Gastroesophageal sphincter (tissue), 4 donors: ENCODE measurements at regions not wholly inside any gene's neighbourhood (a gene's known extent, or its start where the extent isn't known, plus 50 kb on each side); places are given as distances from the start of the nearest gene placed in this dataset.
A peak's percentile ranks its signal among the peaks of the same experiment; 100 is the strongest.

Experiments used
- ATAC-seq: fragments of 150-250 bp; one replicate; pipeline ENCODE4 v1.9.1; 2016; ENCODE audit warnings: mild to moderate bottlenecking, moderate library complexity
- H3K27ac ChIP-seq, 4 donors: fragments of 200-600 bp; sonication (generic) in 3 of 4; 1 replicate in 3 of 4; 2 replicates in 1 of 4; pipeline ENCODE4 v1.5.1; 2016 to 2019
- H3K27me3 ChIP-seq: fragments of 200-600 bp; sonication (generic); one replicate; pipeline ENCODE4 v1.5.1; 2019
- H3K36me3 ChIP-seq, 2 donors: fragments of 200-600 bp; sonication (generic); one replicate each; pipeline ENCODE4 v1.5.1; 2019; ENCODE audit warnings: control low read depth in 1 of 2
- H3K4me1 ChIP-seq, 3 donors: fragments of 200-600 bp; sonication (generic); 1 replicate in 2 of 3; 2 replicates in 1 of 3; pipeline ENCODE4 v1.5.1; 2016 to 2019; ENCODE audit warnings: control low read depth in 2 of 3
- H3K4me3 ChIP-seq, 2 donors: fragments of 200-600 bp; sonication (generic); one replicate each; pipeline ENCODE4 v1.5.1; 2019; ENCODE audit warnings: mild to moderate bottlenecking in 1 of 2, moderate library complexity in 1 of 2
- H3K9me3 ChIP-seq, 3 donors: fragments of 200-600 bp; sonication (generic); one replicate each; pipeline ENCODE4 v1.5.1; 2017 to 2019; ENCODE audit warnings: control low read depth in 2 of 3
- CTCF ChIP-seq, 4 experiments: fragments of 200-600 bp in 2 of 4; fragments of 450-650 bp in 2 of 4; sonication (generic) in 1 of 4; IDR thresholded peaks; one replicate each; pipeline ENCODE4 v1.5.1; 2017 to 2019; ENCODE audit warnings: antibody characterized with exemption in 4 of 4, mild to moderate bottlenecking in 2 of 4, moderate library complexity in 2 of 4
- EP300 ChIP-seq: sonication (generic); formaldehyde crosslinking; IDR thresholded peaks from one replicate; pipeline ENCODE4 v1.6.1; 2017; ENCODE audit warnings: antibody characterized with exemption, mild to moderate bottlenecking
- POLR2A ChIP-seq, 2 donors: fragments of 450-650 bp; IDR thresholded peaks; one replicate each; pipeline ENCODE4 v1.6.1; 2017; ENCODE audit warnings: antibody characterized with exemption in 2 of 2, mild to moderate bottlenecking in 2 of 2, moderate library complexity in 1 of 2
- POLR2AphosphoS5 ChIP-seq: sonication (generic); formaldehyde crosslinking; IDR thresholded peaks from one replicate; pipeline ENCODE4 v1.6.1; 2017; ENCODE audit warnings: antibody characterized with exemption
- WGBS, 2 donors: methylation state at CpG; one replicate each; pipeline ENCODE4 v1.1.5; 2018; ENCODE audit warnings: low coverage in 1 of 2; 5-methylcytosine and 5-hydroxymethylcytosine counted together

- ATAC-seq, result no peak
- Histone ChIP-seq H3K27me3 (no peaks in the 10 kb centered on the region), H3K27ac (no peak overlapping the region), H3K4me1 (peaks cover 0 to 11% (median 0%) of the 10 kb centered on the region in 3 donors), H3K36me3 (no peaks in the 10 kb centered on the region), H3K9me3 (no peaks in the 10 kb centered on the region), H3K4me3 (no peak overlapping the region)
- TF ChIP-seq EP300, result no peak
- no peak for TF ChIP-seq POLR2AphosphoS5
- TF ChIP-seq POLR2A (IDR thresholded peaks at IDR 0.05), result no peak
- no peak for TF ChIP-seq CTCF (IDR thresholded peaks at IDR 0.05)
- WGBS, 2 donors, result 49 to 51% methylated on average over 4 of the region's 4 CpGs
These were observed 133.0 kb upstream of the TMEM161B start for GRCh38 chr5:88401686-88402085.

- H3K4me1 ChIP-seq, result peaks cover 0 to 15% (median 0%) of the 10 kb centered on the region in 3 donors
- no peak overlapping the region for H3K4me3 ChIP-seq
- H3K27me3 ChIP-seq, result no peaks in the 10 kb centered on the region
- ATAC-seq, result no peak
- no peaks in the 10 kb centered on the region for H3K9me3 ChIP-seq
- H3K27ac ChIP-seq, result no peak overlapping the region
- TF ChIP-seq POLR2A (IDR thresholded peaks at IDR 0.05) (no peak), EP300 (no peak), POLR2AphosphoS5 (no peak), CTCF (IDR thresholded peaks at IDR 0.05) (no peak)
- H3K36me3 ChIP-seq, result no peaks in the 10 kb centered on the region
These were observed 132.6 kb upstream of the TMEM161B start for GRCh38 chr5:88401228-88401627.

- Histone ChIP-seq H3K4me3 (no peak overlapping the region), H3K4me1 (peaks cover 0 to 15% (median 0%) of the 10 kb centered on the region in 3 donors), H3K27me3 (no peaks in the 10 kb centered on the region), H3K36me3 (no peaks in the 10 kb centered on the region), H3K27ac (no peak overlapping the region), H3K9me3 (no peaks in the 10 kb centered on the region)
- no peak for TF ChIP-seq CTCF (IDR thresholded peaks at IDR 0.05)
- no peak for TF ChIP-seq EP300
- no peak for TF ChIP-seq POLR2A (IDR thresholded peaks at IDR 0.05)
- no peak for TF ChIP-seq POLR2AphosphoS5
- ATAC-seq, result no peak
- 82 to 94% methylated on average over 2 of the region's 2 CpGs for WGBS, 2 donors
These were observed 130.9 kb upstream of the TMEM161B start for GRCh38 chr5:88399561-88399960.

- WGBS, 2 donors, result 36 to 73% methylated on average over 4 of the region's 4 CpGs
- ATAC-seq, result no peak
- Histone ChIP-seq H3K27ac (no peak overlapping the region), H3K4me3 (peak overlapping the region in 1 of 2 donors; percentile 38), H3K4me1 (peaks cover 0 to 15% (median 0%) of the 10 kb centered on the region in 3 donors), H3K36me3 (no peaks in the 10 kb centered on the region), H3K9me3 (no peaks in the 10 kb centered on the region), H3K27me3 (no peaks in the 10 kb centered on the region)
- TF ChIP-seq CTCF (IDR thresholded peaks at IDR 0.05) (no peak), EP300 (no peak), POLR2AphosphoS5 (no peak), POLR2A (IDR thresholded peaks at IDR 0.05) (no peak)
These were observed 129.7 kb upstream of the TMEM161B start for GRCh38 chr5:88398316-88398715.

GRCh38 chr5:88396751-88397281, 128.2 kb upstream of the TMEM161B start:
- TF ChIP-seq POLR2AphosphoS5 (no peak), EP300 (no peak), POLR2A (IDR thresholded peaks at IDR 0.05) (no peak), CTCF (IDR thresholded peaks at IDR 0.05) (no peak)
- WGBS, 2 donors, result 62 to 65% methylated on average over 4 to 7 of the region's 7 CpGs
- no peak overlapping the region for H3K27ac ChIP-seq
- peak overlapping the region in 1 of 2 donors; percentile 38 for H3K4me3 ChIP-seq
- H3K9me3 ChIP-seq, result no peaks in the 10 kb centered on the region
- peaks cover 0 to 15% (median 0%) of the 10 kb centered on the region in 3 donors for H3K4me1 ChIP-seq
- no peaks in the 10 kb centered on the region for H3K36me3 ChIP-seq
- H3K27me3 ChIP-seq, result no peaks in the 10 kb centered on the region
- ATAC-seq, result no peak
